ENCODE measurements at regions not wholly inside any gene's neighbourhood (a gene's known extent, or its start where the extent isn't known, plus 50 kb on each side); places are given as distances from the start of the nearest gene placed in this dataset.

GRCh38 chr1:234886081-234886984 is 242.3 kb downstream of the TOMM20 start:
- intact Hi-C loops (cut with micrococcal nuclease) = no loop called here

DNA sequence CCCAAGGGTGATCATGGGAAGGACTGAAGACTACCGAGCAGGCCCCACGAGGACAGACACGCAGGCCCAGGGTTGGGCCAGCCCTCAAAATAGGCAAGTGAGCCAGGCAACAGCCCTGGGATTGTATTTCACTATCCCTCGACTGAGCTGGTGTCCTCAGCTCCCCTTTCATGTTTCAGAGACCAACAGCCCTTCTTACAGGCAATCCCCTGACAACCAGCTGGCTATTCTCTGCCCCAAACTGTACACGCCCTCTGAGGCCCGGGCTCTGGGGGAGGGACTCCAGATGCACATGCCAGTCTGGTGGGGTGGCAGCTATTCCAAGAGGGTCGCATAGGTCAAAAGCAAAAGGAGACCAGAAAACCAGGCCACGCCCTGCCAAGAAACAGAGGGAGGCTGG is 243.0 kb downstream of the TOMM20 start:
- intact Hi-C loops (cut with micrococcal nuclease) = no loop called here

DNA sequence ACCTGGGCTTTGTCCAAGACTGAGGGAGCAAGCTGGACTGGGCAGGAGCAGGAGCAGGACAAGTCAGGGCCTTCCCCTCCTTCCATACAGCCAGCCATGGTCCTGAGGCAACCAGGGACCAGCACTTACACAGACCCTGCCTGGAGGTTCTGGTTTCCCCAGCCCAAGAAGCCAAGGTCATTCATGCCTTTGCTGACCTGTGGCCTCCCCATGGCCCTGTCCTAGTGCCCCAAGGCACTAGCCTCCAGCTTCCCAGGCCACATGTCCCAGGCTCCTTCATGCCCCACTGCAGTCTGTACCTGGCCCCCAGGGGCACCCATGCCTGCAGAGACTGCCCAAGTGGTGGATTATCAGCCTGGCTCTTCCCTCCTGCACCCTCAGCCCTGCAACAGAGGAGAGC is 243.9 kb downstream of the TOMM20 start:
- intact Hi-C loops (cut with micrococcal nuclease) = no loop called here

- intact Hi-C loops (cut with micrococcal nuclease) = no loop called here
Measured at GRCh38 chr1:234884006-234884405, 244.6 kb downstream of the TOMM20 start.

- intact Hi-C loops (cut with micrococcal nuclease) = no loop called here
Measured at GRCh38 chr1:234882898-234883297, 245.7 kb downstream of the TOMM20 start.

DNA sequence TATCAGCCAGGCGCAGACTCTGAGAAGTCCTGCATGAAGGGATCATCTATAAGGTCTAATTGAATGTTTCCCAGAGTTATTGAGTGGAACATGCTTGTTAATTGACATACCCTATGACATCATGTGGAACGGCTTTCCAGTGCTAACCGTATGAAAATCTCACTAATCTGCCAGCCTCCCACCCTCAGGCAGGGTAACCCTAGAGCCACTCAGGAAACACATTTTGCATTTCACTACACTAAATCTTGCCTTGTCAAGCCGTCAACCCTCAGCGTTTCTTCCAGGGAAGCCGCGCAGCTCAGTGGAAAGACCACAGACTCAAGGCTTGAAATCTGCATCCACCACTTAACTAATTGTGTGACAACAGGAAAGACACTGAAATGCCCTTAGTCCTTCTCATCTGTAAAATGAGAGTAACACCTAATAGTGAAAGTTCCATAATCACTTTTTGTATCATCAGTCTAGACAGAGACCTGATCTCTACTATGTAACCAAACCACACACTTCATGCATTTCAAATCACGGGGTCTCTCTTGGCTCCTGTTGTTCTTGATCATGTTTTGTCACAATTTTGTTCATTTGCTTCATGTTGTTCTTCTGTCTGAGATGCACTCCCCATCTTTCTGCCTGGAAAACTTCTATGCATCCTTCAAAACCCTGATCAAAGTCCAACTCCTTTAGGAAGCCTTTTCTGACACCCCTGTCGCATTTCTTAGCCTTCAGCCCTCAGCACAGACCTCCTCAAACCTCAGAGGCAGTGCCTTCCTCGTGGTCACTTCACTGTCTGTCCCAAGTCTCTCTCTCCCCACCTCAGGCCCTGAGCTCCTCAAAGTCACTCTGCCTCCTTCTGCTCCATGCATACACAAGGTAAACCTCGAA is 246.5 kb downstream of the TOMM20 start:
- intact Hi-C loops (cut with micrococcal nuclease) = no loop called here

DNA sequence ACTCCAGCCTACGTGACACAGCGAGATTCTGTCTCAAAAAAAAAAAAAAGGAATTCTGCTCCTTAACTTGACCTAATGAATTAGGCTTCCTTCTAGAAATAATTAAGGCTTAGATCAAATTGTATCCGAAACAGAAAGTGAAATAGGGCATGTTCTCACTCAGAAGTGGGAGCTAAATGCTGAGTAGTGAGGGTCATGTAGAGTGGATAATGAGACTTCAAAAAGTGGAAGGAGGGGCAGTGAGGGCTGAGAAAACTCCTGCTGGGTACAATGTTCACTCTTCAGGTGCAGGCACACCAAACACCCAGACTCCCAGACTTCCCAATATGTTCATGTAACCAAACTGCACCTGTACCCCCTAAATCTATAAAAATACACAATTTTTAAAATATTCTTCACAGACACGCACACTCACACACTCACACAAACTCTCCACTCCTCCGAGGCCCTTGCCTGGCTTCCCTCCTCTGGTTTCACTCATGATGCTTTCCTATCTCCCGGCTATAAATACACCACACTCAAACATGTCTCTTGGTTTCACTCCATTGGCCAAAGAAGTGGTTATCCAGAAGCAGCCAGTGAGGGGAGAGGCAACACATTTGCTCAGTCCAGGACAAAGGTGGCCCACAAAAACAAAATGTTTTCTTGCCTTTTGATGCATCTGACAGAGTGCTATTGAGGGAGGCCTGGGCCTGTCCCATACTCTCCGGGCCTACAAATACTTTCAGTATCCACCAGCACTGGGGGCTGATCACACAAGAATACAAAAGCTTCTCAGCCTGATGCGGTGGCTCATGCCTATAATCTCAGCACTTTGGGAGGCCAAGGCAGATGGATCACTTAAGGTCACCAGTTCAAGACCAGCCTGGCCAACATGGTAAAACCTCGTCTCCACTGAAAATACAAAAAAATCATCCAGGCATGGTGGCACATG is 249.2 kb downstream of the TOMM20 start:
- intact Hi-C loops (cut with micrococcal nuclease) = no loop called here

GRCh38 chr1:234878288-234878687 is 250.3 kb downstream of the TOMM20 start:
- intact Hi-C loops (cut with micrococcal nuclease) = no loop called here

- intact Hi-C loops (cut with micrococcal nuclease) = no loop called here
Measured at GRCh38 chr1:234877761-234878160, 250.9 kb downstream of the TOMM20 start.

DNA sequence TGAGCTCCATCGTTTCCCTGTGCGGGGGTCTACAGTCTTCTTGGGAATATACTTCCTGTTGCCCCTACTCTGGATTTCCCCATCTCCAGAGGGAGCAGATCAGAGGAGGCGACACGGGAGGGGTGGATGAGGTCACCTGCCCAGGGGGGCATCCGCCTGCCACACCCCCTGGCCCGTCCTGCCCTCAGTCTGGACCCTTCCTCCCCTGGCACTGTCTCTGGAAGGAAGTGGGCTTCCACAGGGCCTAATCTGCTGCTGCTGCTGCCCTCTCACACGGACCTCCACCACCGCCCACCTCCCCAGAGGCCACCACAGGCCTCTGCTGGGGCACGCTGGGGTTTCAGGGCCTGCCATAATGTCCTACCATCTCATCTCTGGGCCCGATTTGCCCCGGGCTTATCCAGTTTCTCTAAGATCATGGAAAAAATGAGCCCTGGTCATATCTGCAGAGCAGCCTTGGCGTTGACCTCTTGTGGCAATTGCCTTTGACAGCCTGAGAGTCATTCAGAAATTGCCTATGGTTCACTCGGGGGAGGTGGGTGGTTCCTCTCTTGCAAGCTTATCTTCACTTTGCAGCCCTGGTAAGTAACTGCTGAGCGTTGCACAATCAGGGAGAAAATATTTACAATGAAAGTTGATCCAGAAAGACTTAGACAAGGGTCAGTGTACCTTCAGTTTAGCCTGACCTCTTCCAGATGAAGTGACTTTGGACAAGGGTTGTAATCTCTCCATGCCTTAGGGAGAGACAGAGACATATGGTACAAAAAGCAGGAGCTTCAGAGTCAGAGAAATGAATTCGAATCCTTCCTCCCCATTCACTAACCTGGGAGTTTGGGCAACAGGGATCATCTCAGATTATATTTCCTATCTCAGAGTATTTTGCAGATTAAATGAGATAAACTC is 252.4 kb downstream of the TOMM20 start:
- intact Hi-C loops (cut with micrococcal nuclease) = no loop called here

- intact Hi-C loops (cut with micrococcal nuclease) = no loop called here
Measured at GRCh38 chr1:234875328-234875952, 253.2 kb downstream of the TOMM20 start.

GRCh38 chr1:234874291-234875288 is 254.0 kb downstream of the TOMM20 start:
- intact Hi-C loops (cut with micrococcal nuclease) = no loop called here

GRCh38 chr1:234871710-234872271 is 256.8 kb downstream of the TOMM20 start:
- intact Hi-C loops (cut with micrococcal nuclease) = no loop called here

GRCh38 chr1:234871039-234871709 is 257.5 kb downstream of the TOMM20 start:
- intact Hi-C loops (cut with micrococcal nuclease) = no loop called here

DNA sequence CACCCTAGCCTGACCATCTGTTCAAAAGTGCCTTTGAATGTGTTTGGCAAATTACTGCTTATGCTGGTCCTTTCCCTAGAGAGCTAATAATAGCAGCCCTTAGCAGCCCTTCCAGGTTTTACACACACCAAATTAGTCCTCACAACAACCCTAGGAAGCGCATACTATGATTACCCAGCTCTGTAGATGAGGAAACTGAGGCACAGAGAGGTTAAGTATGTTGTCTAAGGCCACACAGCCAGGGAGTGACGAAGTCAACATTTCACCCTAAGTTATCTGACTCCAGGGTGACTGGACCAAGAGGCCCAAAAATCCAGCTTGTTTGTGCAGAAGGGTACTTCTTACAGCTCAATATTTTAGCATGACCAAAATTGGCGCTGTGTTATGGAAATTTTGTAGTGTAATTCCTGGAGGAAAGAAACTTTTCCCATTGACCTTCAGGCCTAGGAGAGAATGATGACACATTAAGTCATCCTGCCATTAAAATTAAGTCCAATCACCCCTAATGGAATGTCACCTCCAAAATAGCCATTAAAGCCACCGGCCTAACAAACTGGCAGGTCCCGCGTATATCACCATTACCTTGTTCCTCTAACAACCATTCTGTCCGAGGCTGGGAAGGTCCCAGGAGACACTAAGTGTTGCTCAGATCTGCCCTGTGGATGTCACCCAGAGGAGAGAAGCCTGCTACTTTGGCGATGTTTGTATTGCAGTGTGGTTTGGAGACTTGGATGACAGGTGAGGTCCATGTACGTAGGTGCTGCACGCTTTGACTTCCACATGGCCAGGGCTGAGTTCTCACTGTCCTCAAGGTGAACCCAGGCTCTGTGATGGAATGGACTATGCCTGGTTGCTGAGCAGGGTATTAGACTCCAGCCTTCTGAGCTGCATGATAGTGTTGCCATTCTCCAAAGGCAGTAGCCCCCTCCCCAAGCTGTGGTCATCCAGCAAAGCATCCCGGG is 258.3 kb downstream of the TOMM20 start:
- intact Hi-C loops (cut with micrococcal nuclease) = no loop called here

Data from T-helper 1 cell treated with Interleukin-12 subunit alpha and Interleukin-12 subunit beta and Interleukin-4 antibody, amounts not matched to agents 30 ng/mL and 1 ng/mL, for 36 hours (primary cell).